ENCODE measurements at regions not wholly inside any gene's neighbourhood (a gene's known extent, or its start where the extent isn't known, plus 50 kb on each side); places are given as distances from the start of the nearest gene placed in this dataset.

- peaks cover 5% of the 10 kb centered on the region for H3K27me3 ChIP-seq
- TF ChIP-seq POLR2A (IDR thresholded peaks at IDR 0.05), result no peak
- TF ChIP-seq EP300 (IDR thresholded peaks at IDR 0.05), result no peak
- TF ChIP-seq, protein P1, sequence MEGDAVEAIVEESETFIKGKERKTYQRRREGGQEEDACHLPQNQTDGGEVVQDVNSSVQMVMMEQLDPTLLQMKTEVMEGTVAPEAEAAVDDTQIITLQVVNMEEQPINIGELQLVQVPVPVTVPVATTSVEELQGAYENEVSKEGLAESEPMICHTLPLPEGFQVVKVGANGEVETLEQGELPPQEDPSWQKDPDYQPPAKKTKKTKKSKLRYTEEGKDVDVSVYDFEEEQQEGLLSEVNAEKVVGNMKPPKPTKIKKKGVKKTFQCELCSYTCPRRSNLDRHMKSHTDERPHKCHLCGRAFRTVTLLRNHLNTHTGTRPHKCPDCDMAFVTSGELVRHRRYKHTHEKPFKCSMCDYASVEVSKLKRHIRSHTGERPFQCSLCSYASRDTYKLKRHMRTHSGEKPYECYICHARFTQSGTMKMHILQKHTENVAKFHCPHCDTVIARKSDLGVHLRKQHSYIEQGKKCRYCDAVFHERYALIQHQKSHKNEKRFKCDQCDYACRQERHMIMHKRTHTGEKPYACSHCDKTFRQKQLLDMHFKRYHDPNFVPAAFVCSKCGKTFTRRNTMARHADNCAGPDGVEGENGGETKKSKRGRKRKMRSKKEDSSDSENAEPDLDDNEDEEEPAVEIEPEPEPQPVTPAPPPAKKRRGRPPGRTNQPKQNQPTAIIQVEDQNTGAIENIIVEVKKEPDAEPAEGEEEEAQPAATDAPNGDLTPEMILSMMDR (IDR thresholded peaks at IDR 0.05), result no peak
- no peak for TF ChIP-seq POLR2AphosphoS5 (IDR thresholded peaks at IDR 0.05)
- no peaks in the 10 kb centered on the region for H3K4me1 ChIP-seq
- no peaks in the 10 kb centered on the region for H3K9me3 ChIP-seq
- H3K36me3 ChIP-seq, result no peaks in the 10 kb centered on the region
- no peak overlapping the region for H3K4me3 ChIP-seq
- no peak overlapping the region for H3K27ac ChIP-seq
- WGBS, result 68% methylated on average over 12 of the region's 12 CpGs
- no peak for DNase-seq (ENCODE audit: low spot score in 2 of 2)
Observed at GRCh38 chr2:239870863-239871262, 154.3 kb downstream of the NDUFA10 start.

GRCh38 chr2:239870276-239870675 is 154.9 kb downstream of the NDUFA10 start:
- TF ChIP-seq EP300 (IDR thresholded peaks at IDR 0.05), result no peak
- TF ChIP-seq, protein P1 (IDR thresholded peaks at IDR 0.05), result no peak
- no peak for TF ChIP-seq POLR2AphosphoS5 (IDR thresholded peaks at IDR 0.05)
- no peak for TF ChIP-seq POLR2A (IDR thresholded peaks at IDR 0.05)
- H3K4me3 ChIP-seq, result no peak overlapping the region
- no peak overlapping the region for H3K27ac ChIP-seq
- H3K36me3 ChIP-seq, result no peaks in the 10 kb centered on the region
- H3K9me3 ChIP-seq, result no peaks in the 10 kb centered on the region
- DNase-seq (ENCODE audit: low spot score in 2 of 2), result no peak
- 95% methylated on average over 12 of the region's 12 CpGs for WGBS
- no peaks in the 10 kb centered on the region for H3K4me1 ChIP-seq
- peaks cover 5% of the 10 kb centered on the region for H3K27me3 ChIP-seq

DNA sequence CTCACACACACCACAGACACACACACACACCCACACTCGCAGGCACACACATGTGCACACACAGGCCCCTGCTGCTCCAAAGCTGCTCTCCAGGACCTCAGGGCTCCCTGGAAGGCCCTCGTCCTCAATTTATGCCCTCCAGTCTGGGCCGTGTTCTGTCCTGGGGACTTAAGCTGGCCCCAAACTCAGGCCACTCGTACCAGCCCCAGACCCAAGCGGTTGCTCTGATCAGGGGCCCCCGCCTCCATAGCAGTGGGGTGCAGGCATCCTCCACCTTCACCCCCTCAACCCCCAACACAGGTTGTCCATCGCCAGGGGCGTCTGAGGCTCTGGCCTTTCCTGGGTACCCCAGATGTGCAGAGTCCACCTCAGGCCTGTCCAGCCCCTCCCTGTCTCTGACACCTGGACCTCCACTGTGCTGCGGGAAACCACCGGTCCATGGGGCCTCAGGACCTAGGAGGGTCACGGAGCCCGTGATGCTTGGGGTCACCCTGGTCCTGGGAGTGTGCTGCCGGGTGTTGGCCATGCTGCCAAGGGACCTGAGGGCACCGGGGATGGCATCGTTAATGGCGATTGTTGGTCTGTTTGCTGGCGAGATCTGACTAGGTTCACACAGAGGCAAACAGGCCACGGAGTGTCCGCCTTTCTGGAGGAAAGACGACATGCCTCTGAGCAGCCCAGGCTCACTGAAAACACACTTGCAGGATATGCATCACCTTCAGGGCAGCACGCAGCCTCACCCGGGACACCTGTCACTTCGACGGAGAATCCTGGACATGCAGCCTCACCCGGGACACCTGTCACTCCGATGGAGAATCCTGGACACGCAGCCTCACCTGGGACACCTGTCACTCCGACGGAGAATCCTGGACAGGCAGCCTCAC is 155.6 kb downstream of the NDUFA10 start:
- H3K4me1 ChIP-seq, result no peaks in the 10 kb centered on the region
- TF ChIP-seq EP300 (IDR thresholded peaks at IDR 0.05) (no peak), POLR2A (IDR thresholded peaks at IDR 0.05) (no peak), POLR2AphosphoS5 (IDR thresholded peaks at IDR 0.05) (no peak)
- TF ChIP-seq, protein P1 (IDR thresholded peaks at IDR 0.05), result no peak
- H3K27me3 ChIP-seq, result peaks cover 5% of the 10 kb centered on the region
- peak in 1 of 2 donors; percentile 60 for DNase-seq (ENCODE audit: low spot score in 2 of 2)
- H3K27ac ChIP-seq, result no peak overlapping the region
- no peak overlapping the region for H3K4me3 ChIP-seq
- no peaks in the 10 kb centered on the region for H3K9me3 ChIP-seq
- WGBS, result 93% methylated on average over 20 of the region's 29 CpGs
- H3K36me3 ChIP-seq, result no peaks in the 10 kb centered on the region

GRCh38 chr2:239868556-239869181 is 156.5 kb downstream of the NDUFA10 start:
- WGBS, result 96% methylated on average over 4 of the region's 4 CpGs
- Histone ChIP-seq H3K36me3 (no peaks in the 10 kb centered on the region), H3K9me3 (no peaks in the 10 kb centered on the region), H3K4me1 (no peaks in the 10 kb centered on the region), H3K27ac (no peak overlapping the region), H3K4me3 (no peak overlapping the region), H3K27me3 (peaks cover 5% of the 10 kb centered on the region)
- DNase-seq (ENCODE audit: low spot score in 2 of 2), result no peak
- TF ChIP-seq EP300 (IDR thresholded peaks at IDR 0.05) (no peak), POLR2A (IDR thresholded peaks at IDR 0.05) (no peak), POLR2AphosphoS5 (IDR thresholded peaks at IDR 0.05) (no peak)
- TF ChIP-seq, protein P1 (IDR thresholded peaks at IDR 0.05), result no peak

DNA sequence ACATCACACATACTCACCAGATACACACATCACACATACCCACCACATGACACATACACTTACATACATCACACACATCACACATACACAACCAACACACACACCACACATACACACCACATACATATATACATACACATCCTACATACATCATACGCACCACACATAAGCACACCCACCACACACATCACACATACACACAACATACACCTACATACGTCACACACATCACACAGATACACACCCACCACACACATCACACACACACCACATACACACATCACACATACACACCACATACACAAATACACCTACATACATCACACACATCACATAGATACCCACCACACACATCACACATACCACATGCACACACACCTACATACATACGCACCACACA is 158.4 kb downstream of the NDUFA10 start:
- WGBS, result 91% methylated on average over 3 of the region's 3 CpGs

More for the DNA sequence above, 158.4 kb downstream of the NDUFA10 start:
- no peak for TF ChIP-seq EP300 (IDR thresholded peaks at IDR 0.05)
- TF ChIP-seq POLR2AphosphoS5 (IDR thresholded peaks at IDR 0.05), result no peak
- no peak for TF ChIP-seq POLR2A (IDR thresholded peaks at IDR 0.05)
- TF ChIP-seq, protein P1 (IDR thresholded peaks at IDR 0.05), result no peak
- Histone ChIP-seq H3K4me3 (no peak overlapping the region), H3K36me3 (no peaks in the 10 kb centered on the region), H3K27ac (no peak overlapping the region), H3K27me3 (peaks cover 5% of the 10 kb centered on the region), H3K9me3 (no peaks in the 10 kb centered on the region), H3K4me1 (no peaks in the 10 kb centered on the region)
- no peak for DNase-seq (ENCODE audit: low spot score in 2 of 2)

Measured in suprapubic skin (tissue), 4 donors.